ENCODE measurements at regions not wholly inside any gene's neighbourhood (a gene's known extent, or its start where the extent isn't known, plus 50 kb on each side); places are given as distances from the start of the nearest gene placed in this dataset.

DNA sequence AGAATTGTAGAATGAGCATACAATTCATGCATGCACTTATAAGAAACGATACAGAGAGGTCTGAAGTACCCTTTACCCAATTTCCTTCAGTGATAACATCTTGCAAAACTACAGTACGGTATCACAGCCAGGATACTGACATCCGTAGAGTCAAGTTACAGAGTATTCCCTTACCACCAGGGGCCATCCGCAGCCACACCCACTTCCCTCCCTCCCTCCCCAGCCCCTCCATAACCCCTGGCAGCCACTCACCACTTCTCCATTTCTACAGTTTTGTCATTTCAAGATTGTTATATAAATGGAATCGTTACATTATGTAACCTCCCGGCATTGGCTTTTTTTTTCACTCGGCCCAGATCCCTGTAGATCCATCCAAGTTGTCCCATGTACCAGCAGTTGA, 113.6 kb upstream of the RET start:
- DNase-seq (ENCODE audit: low read depth, low spot score) = no peak
- H3K4me3 ChIP-seq (ENCODE audit: low read length) = no peak overlapping the region

DNA sequence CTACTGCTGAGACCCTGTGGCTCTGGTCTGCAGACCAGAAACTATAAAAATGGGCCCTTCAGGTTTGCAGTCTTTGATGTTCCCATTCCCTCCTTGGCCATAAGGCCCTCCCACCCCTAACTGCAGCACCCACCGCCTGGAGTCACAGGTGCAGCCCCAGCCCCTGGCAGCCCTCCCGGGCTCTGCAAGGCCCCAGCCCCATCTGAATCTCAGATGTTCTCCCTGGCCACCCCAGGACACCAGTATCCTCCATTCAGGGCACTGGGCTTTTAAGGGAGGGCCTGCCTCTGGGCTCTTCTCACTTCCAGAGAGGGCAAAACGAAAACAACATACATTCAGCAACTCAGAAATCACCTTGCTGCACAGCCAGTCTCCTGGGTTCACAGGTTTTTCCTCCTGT, 107.7 kb upstream of the RET start:
- H3K4me3 ChIP-seq (ENCODE audit: low read length) = no peak overlapping the region
- no peak for DNase-seq (ENCODE audit: low read depth, low spot score)

DNA sequence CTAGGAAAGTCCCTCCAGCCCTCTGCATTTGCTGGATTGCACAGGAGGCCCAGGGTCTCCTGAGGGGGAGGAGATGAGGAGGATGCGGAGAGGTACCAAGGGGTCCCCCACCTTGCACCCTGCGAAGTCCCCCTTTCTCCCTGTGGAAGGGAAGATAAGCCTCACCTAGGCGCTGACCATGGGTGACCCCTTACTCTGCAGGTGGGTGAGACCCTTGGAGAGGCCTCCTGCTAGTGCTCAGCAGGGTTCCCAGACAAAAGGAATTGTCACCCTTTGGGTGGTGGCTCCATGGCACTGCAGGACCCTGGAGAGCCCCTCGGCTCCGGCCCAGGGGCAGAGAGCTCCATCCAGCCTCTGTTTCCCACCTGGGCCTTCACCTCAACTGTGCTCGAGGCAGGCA, 107.0 kb upstream of the RET start:
- H3K4me3 ChIP-seq (ENCODE audit: low read length) = no peak overlapping the region
- no peak for DNase-seq (ENCODE audit: low read depth, low spot score)

DNA sequence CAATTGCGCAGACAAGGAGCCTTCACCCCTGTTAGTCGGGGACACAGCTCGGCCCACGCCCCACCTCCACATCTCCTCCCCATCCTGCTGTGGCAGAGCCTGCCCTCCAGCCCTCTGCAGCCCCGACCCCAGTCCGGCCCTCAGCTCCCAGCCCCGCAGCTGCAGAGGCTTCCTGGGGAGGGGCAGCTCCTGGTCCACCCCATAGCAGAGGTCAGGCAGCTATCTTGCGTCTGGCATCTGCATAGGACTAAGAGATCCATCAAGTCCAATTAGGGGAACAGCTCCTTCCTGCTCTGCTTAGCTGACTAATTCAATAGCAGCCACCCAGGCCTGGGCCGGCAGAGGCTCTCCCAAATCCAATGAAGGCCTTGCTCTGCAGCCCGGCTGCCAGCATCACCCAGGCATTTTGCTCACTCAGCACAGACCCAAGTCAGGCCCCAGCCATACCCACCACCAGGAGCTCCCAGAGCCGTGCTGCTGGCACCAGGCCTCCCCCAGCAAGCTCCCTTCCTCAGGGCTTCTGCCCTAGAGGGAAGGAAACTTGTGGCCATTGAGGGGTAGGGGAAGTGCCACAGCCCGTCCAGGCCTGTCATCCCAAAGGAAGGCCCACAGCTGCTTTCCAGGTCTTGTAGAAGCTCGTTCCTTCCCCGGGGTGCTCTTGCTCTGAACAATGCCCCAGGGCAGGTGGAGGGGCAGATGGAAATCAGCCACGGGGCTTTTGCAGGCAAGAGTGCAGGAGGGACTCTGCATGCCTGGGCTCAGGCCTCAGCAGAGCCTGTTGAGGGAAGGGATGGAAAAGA, 106.2 kb upstream of the RET start:
- DNase-seq (ENCODE audit: low read depth, low spot score) = no peak
- H3K4me3 ChIP-seq (ENCODE audit: low read length) = no peak overlapping the region

DNA sequence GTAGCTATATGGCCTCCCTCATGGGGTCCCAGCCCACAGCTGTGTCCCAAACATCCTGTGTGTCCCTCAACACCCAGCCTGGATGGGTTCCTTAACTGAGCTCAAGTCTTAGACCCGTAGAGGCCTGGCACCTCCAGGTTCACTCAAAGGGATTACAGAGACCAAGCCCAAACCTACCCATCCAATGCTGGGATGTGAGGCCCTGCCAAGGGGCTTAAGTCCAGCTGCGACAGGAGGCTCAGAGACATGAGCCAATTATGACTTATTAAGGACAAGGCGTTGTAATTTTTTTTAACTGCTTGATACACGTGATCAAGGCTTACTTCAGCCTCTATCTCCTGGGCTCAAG, 105.6 kb upstream of the RET start:
- DNase-seq (ENCODE audit: low read depth, low spot score) = no peak
- no peak overlapping the region for H3K4me3 ChIP-seq (ENCODE audit: low read length)

DNA sequence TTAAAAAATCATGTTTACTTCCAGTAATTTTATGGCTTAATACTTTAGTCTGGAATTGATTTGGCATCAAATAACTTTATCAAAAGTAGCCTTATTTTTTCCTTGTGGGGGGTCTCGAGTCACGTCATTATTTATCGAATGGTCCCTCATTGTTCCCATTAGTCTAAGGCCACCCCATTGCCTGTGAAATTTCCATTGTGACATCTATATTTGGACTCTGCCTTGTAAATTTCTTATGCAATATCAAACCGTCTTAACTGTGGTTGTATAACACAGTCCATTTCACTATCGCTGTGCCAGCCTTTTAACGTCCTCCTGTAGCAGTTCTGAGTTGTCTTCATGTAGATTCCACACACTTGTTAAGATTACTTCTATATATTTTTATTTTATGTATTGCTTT, 103.9 kb upstream of the RET start:
- H3K4me3 ChIP-seq (ENCODE audit: low read length) = no peak overlapping the region
- no peak for DNase-seq (ENCODE audit: low read depth, low spot score)

DNA sequence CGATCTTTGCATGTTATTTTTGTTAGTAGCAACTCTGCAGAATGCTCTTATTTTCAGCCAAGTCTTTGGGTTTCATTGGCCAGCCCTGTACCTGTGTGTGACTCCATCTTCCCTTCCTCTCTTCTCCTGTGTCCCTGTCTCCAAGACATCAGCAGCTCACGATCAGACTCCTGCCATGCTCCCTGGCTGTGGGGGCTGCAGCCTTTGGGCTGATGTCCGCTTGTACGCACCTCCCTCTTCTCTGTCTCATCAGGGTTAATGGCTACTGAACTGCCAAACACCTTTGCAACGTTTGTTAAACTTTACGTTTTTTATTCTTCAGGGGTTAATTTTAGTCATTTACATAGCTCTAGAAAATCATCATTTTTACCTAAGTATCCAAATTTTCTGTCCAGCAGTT, 103.5 kb upstream of the RET start:
- DNase-seq (ENCODE audit: low read depth, low spot score) = no peak

DNA sequence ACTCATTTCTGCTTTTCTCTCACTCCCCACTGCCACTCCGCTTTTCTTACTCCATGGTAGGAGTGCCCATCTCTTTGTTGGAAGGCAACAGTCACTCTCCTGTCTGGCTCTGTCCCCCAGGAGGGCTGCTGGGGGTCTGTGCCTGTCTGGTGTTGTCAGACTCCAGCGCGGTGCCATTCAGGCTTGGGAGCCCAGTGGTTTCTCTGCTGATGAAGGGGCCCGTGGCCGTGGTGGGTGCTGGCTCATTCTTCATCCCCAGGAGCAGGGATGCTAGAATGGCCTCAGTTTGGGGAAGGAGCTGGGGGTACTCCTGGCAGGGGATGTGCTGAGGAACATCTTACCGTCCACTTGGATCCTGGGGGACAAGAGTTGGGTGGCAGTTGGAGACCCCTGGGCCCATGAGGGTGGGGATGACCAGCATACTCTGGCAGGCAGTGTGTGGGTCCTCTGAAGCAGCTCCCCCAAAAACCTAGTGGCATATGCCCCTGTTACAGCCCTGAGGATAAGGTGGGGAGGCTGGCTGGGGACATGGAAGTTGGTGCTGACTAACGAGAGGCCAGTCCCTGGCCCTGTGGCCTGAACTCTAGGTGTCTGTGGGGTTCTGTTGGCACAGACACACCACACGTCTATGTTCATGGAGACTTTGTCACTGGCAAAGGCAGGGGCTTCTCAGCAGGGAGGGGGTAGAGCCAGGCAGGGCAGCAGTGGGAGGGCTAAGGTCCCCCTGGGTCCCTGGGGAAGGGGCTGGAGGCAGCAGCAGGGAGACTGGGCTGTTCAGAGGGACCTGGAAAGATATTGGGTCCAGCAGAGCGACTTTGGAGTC, 102.8 kb upstream of the RET start:
- no peak overlapping the region for H3K4me3 ChIP-seq (ENCODE audit: low read length)
- DNase-seq (ENCODE audit: low read depth, low spot score) = no peak

More for the DNA sequence above, 103.5 kb upstream of the RET start:
- H3K4me3 ChIP-seq (ENCODE audit: low read length) = no peak overlapping the region

DNA sequence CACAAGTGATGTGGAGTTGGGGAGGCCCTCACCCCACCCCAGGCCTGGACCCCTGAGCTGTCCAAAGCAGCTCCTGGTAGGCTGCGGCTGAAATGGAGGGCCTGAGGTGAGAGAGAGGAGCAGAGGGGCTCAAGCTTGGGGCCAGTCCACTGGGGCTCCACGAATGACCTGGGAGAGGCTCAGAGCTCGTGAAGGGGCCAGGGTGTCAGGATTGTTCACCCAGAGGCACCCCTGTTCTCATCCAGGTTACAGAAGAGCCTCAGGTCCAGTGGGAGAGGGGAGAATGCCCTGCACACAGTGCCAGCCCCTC, 102.2 kb upstream of the RET start:
- DNase-seq (ENCODE audit: low read depth, low spot score) = no peak
- H3K4me3 ChIP-seq (ENCODE audit: low read length) = no peak overlapping the region

DNA sequence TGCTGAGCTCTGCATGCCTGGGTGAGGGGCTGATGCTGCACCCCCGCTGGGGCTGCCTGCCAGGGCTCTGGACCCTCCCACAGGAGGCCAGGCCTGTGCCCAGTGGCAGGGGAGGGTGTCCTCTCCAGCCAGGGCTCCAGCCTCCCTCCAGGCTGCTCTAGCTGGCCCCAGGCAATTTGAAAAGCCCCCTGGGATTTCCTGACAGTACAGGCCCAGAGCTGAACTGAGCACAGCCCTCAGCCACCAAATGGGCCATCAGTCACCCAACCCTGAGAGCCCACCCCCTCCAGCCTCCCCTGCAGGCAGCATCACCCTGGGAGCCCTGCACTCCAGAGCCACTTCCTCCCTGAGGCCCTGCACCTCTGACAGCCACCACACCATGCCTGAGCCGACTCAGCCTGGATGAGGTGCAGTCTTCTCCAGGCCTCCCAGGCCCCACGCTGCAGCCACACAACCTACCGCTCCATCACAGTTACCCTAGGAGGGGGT, 101.8 kb upstream of the RET start:
- H3K4me3 ChIP-seq (ENCODE audit: low read length) = no peak overlapping the region
- DNase-seq (ENCODE audit: low read depth, low spot score) = no peak

DNA sequence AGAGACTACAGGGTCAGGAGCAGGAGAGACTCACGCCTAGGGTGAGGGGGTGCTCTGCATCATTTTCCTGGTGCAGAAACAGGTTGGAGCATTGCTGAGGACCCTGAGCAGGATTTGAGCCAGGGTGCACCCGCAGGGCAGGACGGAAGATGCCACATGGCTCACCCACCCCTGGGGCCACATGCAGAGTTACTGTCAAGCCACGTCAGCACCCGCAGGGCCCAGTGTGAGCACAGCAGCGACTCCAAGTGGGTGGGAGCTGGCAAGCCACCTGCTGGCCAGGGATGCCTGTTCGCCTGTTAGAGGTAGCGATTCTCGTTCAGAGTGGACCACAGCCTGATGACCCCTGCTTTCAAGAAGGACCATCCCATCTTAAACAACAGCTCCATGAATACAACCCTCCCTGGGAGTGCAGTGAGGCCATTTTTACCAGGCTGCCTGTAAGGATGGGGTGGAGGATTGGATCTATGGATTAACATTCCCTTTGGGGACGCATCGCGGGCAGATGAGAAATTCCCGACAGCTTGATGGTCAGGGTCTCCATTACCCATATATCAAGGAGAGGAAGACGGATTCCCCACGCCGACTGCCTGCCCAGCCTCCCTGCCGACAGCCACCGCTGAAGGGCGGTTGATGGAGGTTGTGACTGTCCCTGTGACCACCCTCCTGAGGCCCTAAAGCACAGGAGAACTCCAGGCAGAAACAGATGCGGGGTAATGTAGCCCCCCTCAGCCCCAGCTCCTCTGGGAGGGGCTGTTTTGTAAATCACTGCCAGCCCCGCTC, 101.1 kb upstream of the RET start:
- no peak for DNase-seq (ENCODE audit: low read depth, low spot score)

DNA sequence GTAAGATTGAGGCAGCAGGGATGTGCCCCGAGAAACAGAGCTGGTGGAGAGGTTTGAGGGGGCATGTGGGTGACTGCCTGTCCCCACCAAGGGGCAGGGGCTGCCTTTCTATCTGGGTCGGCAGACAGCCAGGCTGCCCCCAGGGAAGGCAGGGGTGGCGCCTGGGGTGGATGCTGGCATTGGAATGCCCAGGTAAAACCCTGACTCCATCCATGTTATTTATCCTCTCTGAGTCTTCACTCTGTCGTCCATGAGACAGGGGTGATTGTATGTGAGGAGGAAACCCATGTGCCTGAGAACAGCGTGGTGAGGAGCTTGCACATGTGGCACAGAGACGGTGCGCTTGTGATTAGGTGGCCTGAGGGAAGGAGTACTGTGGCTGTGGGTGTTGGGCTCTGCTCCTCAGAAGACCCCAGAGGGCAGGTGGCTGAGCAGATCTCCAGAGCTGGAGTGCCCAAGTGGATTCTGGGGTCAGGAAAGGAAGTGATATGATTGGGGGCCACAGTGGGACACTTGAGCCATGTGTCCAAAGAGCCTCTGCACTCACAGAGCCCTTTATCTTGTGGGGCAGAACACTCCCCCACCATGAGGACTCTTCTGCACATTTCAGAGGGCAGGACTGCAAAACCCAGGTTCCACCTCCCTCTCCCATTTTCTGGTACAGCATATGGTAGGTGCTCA, 100.4 kb upstream of the RET start:
- no peak overlapping the region for H3K4me3 ChIP-seq (ENCODE audit: low read length)
- no peak for DNase-seq (ENCODE audit: low read depth, low spot score)

More for the DNA sequence above, 101.1 kb upstream of the RET start:
- no peak overlapping the region for H3K4me3 ChIP-seq (ENCODE audit: low read length)

DNA sequence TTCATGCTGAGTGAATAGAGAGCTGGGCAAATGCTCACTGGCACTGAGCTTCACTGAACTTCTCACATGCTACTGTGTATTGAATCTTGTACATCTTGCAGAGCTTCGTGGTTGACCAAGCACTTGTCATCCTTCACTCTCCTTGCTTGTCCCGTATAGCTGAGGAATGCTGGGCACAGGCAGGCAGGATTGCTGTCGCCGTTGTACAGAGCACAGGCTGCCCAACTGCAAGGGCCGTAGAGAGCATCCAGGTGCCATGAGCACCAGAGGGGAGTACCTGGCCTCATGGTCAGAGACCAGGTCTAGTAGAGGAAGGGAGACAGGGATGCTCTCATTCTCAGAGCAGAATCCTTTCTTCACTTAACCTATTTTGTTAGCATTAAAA, 99.8 kb upstream of the RET start:
- DNase-seq (ENCODE audit: low read depth, low spot score) = no peak
- no peak overlapping the region for H3K4me3 ChIP-seq (ENCODE audit: low read length)

DNA sequence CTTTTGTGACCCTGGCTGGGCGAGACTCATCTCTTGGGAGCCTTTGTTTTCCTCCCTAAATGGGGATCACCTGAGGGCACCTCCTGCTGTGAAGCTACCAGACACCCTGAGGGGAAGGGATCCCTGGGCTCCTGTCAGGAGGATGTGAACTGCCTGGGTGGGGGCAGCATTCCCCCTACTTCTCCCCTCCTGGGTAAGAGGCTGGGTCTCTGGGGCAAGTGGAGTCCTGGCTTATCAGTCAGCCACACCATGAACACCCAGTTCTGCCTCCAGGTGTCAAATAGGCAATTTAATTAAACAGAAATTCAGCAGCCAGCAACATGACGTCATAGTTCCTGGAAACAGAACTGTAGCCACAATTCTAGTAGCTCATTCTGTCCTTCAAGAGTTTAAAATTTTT, 97.7 kb upstream of the RET start:
- DNase-seq (ENCODE audit: low read depth, low spot score) = no peak

DNA sequence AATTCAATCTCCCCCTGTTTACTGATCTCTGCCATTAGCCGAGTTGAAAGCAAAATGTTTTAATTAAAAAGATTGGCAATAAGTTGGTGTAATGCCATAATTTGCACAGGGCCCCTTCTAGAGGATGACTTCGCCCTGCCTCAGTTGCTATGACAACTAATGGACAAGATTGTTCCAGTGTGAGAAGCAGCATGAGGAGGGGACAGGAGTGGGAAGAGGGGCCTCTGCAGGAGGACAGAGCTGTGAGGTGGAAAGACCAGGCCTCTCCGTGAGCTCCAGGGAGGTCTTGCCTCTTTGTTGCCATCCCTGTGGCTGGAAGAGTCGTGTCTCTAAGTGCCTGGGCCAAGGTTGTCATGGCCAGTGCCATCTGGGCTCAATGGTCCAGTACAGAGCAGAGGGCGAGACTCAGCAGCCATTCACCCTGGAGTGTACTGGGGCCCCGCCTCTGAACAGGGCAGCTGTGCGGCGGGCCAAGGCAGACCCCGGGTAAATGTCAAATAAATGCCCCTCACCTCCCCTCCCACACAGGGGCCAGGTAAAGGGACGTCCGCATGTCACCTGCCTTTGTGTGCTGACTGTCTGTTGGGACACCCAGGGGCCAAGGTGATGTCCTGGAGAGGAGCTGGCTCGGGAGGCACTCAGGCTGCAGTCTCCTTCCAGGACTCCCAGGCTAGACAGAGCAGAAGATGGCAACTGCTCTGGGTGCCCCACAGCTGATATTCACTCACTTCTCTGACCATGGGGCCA, 97.0 kb upstream of the RET start:
- H3K4me3 ChIP-seq (ENCODE audit: low read length) = no peak overlapping the region
- DNase-seq (ENCODE audit: low read depth, low spot score) = no peak

More for the DNA sequence above, 97.7 kb upstream of the RET start:
- H3K4me3 ChIP-seq (ENCODE audit: low read length) = no peak overlapping the region

DNA sequence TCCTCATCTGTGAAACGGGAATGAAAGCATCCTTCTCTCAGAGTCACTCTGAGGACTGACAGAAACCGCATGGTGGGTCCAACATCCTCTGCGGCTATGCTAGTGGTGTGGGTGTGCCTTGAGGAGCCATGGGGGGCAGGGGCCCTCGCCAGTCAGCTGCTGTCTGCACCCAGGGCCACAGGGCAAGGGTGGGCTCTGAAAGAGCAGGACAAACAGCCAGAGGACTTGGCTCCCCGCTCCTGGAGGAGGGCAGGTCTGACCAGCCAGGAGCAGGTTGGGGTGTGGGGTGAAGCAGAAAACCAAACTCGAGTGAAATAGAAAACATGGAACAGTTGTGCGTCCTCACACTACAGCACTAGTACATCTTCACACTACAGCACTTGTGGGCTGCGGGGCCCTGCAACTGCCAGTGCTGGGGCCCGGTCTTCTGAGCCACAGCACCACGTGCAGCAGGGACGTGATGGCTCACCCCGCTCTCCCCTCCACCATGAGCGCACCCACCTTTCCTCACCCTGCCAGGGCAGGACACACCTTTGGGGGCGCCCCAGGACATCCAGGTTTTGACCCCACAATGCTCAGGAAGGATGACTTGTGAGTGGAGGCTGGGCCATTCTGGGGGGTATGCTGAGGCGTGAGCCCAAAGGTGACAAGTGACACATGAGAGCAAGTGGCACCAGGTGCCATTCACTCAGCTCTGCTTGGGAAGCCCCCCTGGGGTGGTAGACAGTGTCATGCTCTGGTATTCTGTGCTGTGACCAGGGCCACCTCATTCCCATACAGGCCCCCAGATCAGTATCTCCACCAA, 96.1 kb upstream of the RET start:
- no peak for DNase-seq (ENCODE audit: low read depth, low spot score)
- H3K4me3 ChIP-seq (ENCODE audit: low read length) = no peak overlapping the region

DNA sequence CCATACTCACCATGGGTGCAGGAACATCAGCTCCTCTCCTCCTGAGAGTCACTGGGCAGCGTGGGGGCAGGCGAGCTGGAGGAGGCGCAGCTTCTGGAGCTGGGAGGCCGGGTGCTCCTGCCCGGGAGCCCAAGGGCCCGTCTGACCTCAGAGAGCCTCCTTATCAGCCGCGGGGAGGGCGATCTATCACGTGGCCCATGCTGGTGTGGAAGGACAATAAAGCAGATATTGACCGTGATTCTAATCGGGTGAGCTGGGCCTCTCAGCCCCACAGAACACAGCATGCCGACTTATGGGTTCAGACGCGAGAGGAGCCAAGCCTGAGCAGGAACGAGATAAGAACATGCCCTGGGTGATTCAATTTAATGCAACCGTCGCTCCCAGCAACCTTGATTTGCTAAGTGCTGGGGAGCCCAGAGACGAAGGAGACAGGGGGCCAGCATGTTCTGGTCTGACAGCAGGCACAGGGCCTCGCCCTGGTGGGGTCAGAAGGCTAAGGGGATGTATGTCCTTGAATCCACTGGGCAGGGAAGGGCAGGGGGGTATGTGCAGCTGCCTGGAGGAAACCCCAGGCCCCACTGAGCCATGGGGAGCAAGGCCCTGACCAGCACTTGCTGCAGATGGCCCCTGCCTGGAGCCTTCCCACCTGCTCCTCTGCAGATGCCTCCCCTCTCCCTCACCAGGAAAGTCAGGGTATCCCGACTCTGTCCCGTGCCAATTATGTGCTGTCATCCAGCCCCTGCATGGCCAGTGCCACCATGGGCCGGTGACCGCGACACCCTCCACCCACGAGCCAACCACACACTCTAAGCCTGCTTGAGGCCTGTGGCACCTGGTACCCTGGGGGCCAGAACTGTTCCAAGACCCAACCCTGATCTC, 95.3 kb upstream of the RET start:
- H3K4me3 ChIP-seq (ENCODE audit: low read length) = no peak overlapping the region
- DNase-seq (ENCODE audit: low read depth, low spot score) = no peak

Data from Jurkat, Clone E6-1 (cell line).